Stimulated activated naive CD4-positive, alpha-beta T cell (primary cell): ENCODE measurements at regions not wholly inside any gene's neighbourhood (a gene's known extent, or its start where the extent isn't known, plus 50 kb on each side); places are given as distances from the start of the nearest gene placed in this dataset.
"Not testable (repeated sequence)": the region's sequence is repeated elsewhere in the genome, so short reads cannot be mapped to it uniquely, and the experiment has no call there.

Experiments used
- DNase-seq, 6 experiments: peaks; one replicate each; lab custom pipeline; 2025; lab: John Stamatoyannopoulos, UW

GRCh38 chr18:10142056-10142455 is 228.2 kb downstream of the VAPA start:
- no peak for DNase-seq

DNA sequence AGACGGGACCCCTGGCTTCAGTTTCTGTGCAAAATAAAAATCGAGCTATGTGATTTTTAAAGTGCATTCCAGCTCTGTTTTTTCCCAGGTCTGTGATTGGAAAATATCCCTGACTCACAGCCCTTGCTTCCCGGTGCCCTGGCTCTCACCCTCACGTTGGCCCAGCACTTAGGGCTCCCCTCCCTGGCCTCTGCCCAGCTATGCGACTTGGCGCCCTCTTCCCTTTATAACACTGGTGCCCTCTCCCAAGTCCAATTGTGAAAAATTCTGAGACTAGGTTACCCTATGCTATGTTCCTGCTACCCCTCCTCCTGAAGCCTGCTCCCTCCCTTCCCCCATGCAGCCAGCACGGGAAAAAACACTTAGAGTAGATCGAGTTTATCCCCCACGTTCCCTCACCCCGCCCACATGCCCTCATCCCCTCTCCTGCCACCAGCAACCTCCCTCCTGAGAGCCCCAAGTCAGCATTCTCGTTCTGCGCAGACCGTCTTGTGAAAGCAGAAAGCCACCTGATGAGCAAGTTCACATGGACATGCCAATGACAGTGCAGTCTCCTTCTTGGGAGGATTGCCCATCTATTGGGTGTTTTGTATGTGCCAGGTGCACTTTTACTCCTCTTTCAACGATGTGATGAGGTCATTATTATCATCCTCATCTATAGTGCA is 228.8 kb downstream of the VAPA start:
- no peak for DNase-seq

GRCh38 chr18:10143596-10143995 is 229.8 kb downstream of the VAPA start:
- DNase-seq: no peak

DNA sequence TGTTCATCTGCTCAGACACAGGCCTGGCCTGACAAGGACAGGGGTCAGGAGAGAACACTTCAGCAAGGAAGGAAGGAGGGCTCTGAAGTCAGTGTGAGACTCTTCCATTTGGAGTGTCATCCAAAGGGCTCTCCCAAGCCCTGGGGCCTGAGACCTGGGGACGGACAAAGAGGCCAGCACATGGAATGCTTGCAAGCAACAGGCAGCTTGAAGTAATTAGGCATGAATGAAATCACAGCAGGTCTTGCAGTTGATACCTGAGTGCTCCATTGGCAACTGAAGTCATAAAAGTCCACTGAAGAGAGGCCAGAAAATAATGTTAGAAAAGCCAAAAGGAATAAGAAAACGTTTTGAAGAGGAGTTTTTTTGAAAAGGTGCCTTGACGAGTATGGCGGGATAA is 231.7 kb downstream of the VAPA start:
- no peak for DNase-seq

GRCh38 chr18:10147226-10147625 is 233.4 kb downstream of the VAPA start:
- no peak for DNase-seq

DNA sequence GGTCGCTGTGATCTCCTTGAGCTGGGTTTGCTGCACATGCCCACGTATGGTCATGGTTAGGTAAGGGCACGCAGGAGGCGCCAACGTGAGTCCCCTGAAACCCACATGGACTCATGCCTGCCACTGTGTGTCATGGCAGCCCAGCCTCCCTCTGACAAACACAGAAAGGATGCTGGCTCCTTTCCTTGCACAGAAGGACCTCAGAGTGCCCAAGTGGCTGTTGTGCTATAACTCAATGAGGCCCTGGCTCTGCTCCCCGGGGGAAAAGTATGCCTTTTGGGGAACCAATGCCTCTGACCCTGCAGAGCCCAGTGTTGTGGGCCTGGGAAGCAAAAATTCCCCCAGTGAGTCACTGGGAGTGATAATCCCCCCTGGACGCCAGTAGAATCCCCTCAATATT is 233.9 kb downstream of the VAPA start:
- no peak for DNase-seq

DNA sequence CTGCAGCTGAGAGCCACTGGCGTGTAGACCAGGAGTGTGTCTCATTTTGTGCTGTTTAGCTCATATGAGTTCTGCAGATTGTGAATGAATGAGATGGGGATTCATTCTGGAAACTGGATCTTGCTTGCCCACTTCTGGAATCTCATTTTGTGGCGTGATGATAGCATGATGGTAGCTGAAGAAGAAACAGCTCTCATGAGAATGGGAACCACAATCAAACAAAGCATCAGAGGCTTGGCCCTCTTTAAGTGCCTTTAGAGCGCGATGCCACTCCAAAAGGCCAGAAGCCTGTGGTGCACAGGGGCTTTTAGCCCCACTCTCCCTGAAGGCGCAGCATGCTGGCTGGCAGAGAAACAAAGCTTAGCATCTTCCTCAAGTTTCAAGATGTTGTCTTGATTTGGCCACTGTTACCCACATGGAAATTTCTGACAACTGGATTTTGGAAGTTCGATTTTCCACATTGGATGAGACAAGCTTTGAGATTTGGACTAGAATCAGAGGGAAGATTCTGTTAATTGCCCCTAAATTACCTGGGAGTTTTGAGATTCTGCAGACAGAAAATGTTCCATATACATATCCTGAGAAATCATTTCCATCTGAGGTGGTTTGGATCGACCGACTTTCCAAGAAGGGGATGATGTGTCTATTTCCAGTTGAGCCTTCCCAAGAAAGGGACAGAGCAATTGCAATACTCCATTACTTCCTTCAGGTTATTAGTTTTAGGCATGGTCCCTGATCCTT is 234.5 kb downstream of the VAPA start:
- no peak for DNase-seq

DNA sequence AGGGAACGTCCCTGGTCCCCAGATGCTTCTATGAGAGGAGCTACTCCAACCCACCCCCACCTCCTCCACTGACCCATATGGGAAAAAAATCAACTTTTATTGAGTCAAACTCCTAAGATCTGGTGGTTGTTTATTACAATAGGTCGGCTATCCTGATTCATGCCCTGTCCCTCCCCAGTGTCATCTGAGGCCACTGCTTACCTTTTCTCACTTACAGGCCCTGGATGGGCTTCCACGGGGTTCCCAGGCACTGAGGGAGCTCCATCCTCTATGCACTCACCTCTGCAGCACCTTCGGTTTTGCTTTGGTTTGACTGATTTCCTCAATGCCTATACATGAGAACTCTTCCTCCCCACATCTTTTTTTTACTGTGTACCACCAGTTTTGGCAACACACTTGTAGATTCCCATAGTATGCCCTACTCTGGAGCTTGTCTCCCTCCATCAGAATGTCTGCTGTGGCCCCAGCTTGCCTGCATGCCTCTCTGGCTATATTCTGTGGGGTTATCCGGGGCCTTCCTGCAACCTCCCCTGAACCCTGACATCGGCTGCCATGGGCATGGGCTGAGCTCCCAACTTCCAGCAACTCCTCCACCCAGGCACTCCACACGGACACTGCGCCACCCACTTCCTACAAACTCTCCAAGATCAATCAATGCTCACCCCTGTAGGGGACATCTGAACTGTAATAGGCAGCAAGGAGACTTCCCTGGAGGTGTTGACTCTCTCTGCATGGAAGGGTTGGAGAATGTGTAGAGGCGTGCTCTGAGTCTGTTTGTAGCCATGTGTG is 236.1 kb downstream of the VAPA start:
- no peak for DNase-seq

DNA sequence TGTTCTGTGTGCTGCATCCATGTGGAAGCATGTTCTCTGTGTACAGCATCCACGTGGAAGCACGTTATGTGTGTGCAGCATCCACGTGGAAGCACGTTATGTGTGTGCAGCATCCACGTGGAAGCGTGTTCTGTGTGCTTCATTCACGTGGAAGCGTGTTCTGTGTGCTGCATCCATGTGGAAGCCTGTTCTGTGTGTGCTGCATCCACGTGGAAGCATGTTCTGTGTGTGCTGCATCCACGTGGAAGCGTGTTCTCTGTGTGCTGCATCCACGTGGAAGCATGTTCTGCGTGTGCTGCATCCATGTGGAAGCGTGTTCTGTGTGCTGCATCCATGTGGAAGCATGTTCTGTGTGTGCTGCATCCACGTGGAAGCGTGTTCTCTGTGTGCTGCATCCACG is 236.8 kb downstream of the VAPA start:
- not testable (repeated sequence) for DNase-seq

- DNase-seq: no peak
These were observed 238.7 kb downstream of the VAPA start for GRCh38 chr18:10152475-10152874.

DNA sequence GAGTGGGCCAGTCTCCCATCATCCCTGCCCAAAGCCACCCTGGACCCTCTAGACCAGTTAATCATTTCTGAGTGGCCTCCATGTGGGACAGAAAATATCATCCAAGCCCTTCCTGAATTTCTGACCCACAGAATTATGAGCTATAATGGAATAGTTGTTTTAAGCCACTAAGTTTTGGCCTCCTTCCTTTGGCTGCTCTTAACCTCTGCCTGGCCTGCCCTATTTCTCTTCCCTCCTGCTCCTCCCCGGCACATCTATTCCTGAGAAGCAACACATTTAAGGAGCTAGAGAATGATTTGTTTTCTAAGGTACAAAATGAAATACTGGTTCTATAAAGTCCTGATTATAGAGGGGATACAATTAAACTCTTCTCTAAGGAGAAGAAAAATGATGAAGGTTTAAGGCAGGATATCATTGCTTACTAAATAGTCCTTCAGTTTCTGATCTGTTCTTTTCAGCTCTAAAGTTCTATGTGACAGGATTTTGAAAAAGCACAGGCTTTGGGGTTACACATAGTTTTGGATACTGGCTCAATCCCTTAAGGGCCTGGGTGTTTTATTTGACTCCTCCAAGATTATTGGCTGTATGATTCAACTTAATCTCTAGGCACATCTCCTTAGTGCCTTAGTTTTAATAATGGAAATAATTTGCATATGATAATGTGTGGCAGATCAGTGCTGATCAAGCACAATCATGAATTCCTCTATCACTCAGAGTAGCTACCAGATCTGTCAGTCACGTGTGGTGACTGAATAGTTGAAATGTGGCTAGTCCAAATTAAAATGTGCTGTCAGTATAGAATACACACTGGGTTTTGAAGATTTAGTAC is 240.3 kb downstream of the VAPA start:
- DNase-seq: no peak

GRCh38 chr18:10157706-10158105 is 243.9 kb downstream of the VAPA start:
- DNase-seq: no peak

- DNase-seq: no peak
These were observed 246.4 kb downstream of the VAPA start for GRCh38 chr18:10160251-10160650.

- DNase-seq: no peak
These were observed 247.5 kb downstream of the VAPA start for GRCh38 chr18:10161315-10161714.

- DNase-seq: no peak
These were observed 248.5 kb downstream of the VAPA start for GRCh38 chr18:10162340-10162739.

- no peak for DNase-seq
These were observed 250.7 kb downstream of the VAPA start for GRCh38 chr18:10164271-10165071.

- no peak for DNase-seq
These were observed 252.5 kb downstream of the VAPA start for GRCh38 chr18:10166164-10166807.

DNA sequence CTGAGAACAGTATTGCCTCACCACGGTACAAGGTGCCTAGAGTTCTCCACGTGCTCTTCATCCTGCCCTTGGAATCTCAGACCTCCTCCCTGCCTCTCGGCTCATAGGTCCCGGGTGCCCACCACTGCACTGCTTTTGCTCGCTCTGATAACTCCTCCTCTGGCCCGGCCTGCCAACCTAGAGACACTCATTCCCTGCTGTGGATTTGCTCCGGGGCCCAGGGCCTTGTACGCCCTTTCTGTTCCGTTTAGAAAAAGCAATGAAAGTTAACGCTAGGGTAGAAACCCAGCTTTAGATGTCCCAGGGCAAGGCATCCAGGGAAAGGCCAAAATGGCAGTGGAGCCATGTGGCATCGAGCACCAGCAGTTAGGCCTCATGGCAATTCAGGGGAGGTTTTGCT is 253.9 kb downstream of the VAPA start:
- no peak for DNase-seq

GRCh38 chr18:10168477-10168876 is 254.7 kb downstream of the VAPA start:
- DNase-seq: no peak

DNA sequence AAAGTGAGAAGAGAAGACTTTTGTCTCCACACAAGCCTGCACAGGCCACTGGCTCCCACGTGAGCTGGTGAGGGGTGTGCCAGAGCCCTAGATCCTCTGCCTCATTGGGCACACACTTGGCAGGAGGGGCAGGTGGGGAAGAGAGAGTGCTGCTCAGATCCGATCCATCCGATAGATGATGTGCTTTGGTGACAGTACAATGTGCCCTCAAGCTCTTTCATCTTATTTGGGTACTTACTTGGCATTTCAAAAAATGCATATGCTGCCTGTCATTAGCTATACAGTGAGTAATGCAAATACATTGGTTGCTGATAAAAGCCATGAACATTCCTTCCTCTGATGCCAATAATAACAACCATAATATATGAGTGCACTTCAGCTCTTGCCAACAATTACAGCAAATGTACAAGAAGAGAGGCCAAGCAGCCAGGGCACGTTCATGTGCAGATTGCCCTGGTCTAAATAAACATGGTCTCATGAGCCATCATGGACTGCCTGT is 255.3 kb downstream of the VAPA start:
- no peak for DNase-seq

DNA sequence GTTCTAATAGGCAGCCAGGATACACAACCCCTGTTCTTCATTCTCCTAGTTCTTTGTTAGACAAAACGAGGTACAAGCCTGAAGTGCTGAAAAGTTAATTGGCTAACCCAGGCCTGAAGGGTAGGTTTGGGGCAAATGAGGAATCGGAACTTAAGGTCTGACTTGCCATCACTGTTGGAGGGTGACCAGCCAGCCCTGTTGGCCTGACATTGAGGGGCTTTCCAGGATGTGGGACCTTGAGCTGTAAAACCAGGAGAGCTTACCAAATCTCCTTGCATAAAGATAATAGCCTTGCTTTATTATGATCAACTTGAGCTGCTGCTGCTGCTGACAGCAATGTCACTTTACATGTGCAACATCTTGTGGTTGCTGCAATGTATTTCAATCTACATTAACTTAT is 256.0 kb downstream of the VAPA start:
- no peak for DNase-seq
